ENCODE measurements at regions not wholly inside any gene's neighbourhood (a gene's known extent, or its start where the extent isn't known, plus 50 kb on each side); places are given as distances from the start of the nearest gene placed in this dataset.

GRCh38 chr5:15383021-15383420 lies 117.0 kb upstream of the FBXL7 start:
- TF ChIP-seq CTCF (IDR thresholded peaks at IDR 0.05) (no peak), POLR2A (IDR thresholded peaks at IDR 0.05) (no peak)

Measured in testis (tissue), 2 donors.